Right lobe of liver (tissue), 6 donors: ENCODE measurements at regions not wholly inside any gene's neighbourhood (a gene's known extent, or its start where the extent isn't known, plus 50 kb on each side); places are given as distances from the start of the nearest gene placed in this dataset.

Source experiments
- ATAC-seq, 4 donors: fragments of 200-7000 bp; cut with Tn5 transposase; one replicate each; pipeline ENCODE4 v1.9.1; 2020; ENCODE audit warnings: mild to moderate bottlenecking in 4 of 4, moderate library complexity in 4 of 4
- DNase-seq, 3 donors: peaks; one replicate each; pipeline ENCODE4 v3.0.0-alpha.2; 2020
- H3K27ac ChIP-seq, 3 donors: fragments of 200-600 bp; one replicate each; pipeline ENCODE4 v1.8.0; 2022
- H3K27me3 ChIP-seq, 2 donors: fragments of 200-600 bp; one replicate each; pipeline ENCODE4 v1.8.0; 2022
- H3K36me3 ChIP-seq, 4 donors: fragments of 200-600 bp; sonication (generic) in 1 of 4; one replicate each; pipeline versions ENCODE4 v1.5.1 to v1.8.0; 2017 to 2022; ENCODE audit warnings: control low read depth in 1 of 4
- H3K4me1 ChIP-seq, 4 donors: fragments of 200-600 bp; sonication (generic) in 1 of 4; one replicate each; pipeline versions ENCODE4 v1.5.1 to v1.8.0; 2017 to 2022; ENCODE audit warnings: control low read depth in 1 of 4
- H3K4me3 ChIP-seq, 3 donors: fragments of 200-600 bp; one replicate each; pipeline ENCODE4 v1.8.0; 2022
- H3K9me3 ChIP-seq, 4 donors: fragments of 200-600 bp; sonication (generic) in 1 of 4; one replicate each; pipeline versions ENCODE4 v1.5.1 to v1.8.0; 2017 to 2022; ENCODE audit warnings: control low read depth in 1 of 4
- POLR2A ChIP-seq: fragments of 450-650 bp; IDR thresholded peaks from one replicate; pipeline ENCODE4 v1.6.1; 2017; ENCODE audit warnings: antibody characterized with exemption, mild to moderate bottlenecking
- WGBS: methylation state at CpG from one replicate; pipeline ENCODE4 v1.1.6; 2018; ENCODE audit warnings: low coverage, low lambda C conversion rate; ENCODE audit not compliant: insufficient coverage; ENCODE audit errors: missing lambda C conversion rate; 5-methylcytosine and 5-hydroxymethylcytosine counted together
- intact Hi-C, 2 donors: fragments of 100-400 bp; cut with DNase I; formaldehyde crosslinking; loops; one replicate each; pipeline versions ENCODE4 v1.11.2 to v1.14.1; 2022
- TF ChIP-seq, protein P1 (sequence below), 4 donors: fragments of 200-600 bp in 3 of 4; fragments of 450-650 bp in 1 of 4; IDR thresholded peaks; one replicate each; pipeline versions ENCODE4 v1.5.1 to v1.8.0; 2016 to 2022; ENCODE audit warnings: antibody characterized with exemption in 4 of 4, mild to moderate bottlenecking in 2 of 4
- donor health status: DM: no; HTN: yes; CAD: no.
- donor health status: DM: no; HTN: no; CAD: no.
- donor health status: DM: no; HTN: no; CAD: no.
- donor health status: DM: no; HTN: yes; CAD: no.
- donor health status: DM: no; HTN: yes; CAD: no.

DNA sequence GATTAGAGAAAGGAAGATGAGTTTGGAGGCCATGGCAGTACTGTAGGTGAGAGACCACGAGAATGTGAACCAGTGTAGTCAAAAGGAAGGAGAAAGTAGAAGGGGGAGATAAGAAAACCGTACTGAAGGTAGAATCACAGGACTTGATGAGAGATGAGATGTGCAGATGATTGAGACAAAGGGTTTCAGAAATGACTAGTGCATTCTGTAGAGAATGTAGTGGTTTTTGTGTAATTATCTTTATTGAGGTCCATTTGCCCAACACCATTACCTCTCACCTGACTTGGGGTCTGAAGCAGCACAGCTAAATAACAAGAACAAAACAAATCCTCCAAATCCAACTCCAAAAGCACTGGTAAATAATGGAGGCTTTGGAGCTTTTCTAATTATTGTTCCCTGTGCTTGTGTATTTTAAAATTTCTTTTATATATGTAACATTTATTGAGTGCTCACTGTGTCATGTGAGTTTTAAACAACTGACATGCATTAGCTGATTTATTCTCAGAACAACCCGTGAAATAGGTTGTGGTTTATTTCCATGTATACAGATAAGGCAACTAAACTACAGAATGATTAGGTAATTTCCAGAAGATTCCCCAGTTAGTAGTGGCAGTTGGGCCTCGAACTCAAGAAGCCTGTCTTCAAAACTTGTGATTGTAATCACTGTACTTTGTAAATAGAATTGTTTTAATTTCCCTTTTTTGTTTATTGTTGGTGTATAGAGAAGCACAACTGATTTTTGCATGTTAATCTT is 390.0 kb downstream of the AEBP2 start:
- Histone ChIP-seq H3K27me3 (no peaks in the 10 kb centered on the region), H3K4me1 (no peaks in the 10 kb centered on the region), H3K27ac (no peak overlapping the region), H3K36me3 (no peaks in the 10 kb centered on the region), H3K4me3 (no peak overlapping the region), H3K9me3 (no peaks in the 10 kb centered on the region)
- ATAC-seq (no peak), DNase-seq (no peak)
- intact Hi-C loops, result no loop called here
- no peak for TF ChIP-seq POLR2A
- TF ChIP-seq, protein P1, sequence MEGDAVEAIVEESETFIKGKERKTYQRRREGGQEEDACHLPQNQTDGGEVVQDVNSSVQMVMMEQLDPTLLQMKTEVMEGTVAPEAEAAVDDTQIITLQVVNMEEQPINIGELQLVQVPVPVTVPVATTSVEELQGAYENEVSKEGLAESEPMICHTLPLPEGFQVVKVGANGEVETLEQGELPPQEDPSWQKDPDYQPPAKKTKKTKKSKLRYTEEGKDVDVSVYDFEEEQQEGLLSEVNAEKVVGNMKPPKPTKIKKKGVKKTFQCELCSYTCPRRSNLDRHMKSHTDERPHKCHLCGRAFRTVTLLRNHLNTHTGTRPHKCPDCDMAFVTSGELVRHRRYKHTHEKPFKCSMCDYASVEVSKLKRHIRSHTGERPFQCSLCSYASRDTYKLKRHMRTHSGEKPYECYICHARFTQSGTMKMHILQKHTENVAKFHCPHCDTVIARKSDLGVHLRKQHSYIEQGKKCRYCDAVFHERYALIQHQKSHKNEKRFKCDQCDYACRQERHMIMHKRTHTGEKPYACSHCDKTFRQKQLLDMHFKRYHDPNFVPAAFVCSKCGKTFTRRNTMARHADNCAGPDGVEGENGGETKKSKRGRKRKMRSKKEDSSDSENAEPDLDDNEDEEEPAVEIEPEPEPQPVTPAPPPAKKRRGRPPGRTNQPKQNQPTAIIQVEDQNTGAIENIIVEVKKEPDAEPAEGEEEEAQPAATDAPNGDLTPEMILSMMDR (IDR thresholded peaks at IDR 0.05), result no peak
- WGBS, result 54% methylated on average over 4 of the region's 4 CpGs

DNA sequence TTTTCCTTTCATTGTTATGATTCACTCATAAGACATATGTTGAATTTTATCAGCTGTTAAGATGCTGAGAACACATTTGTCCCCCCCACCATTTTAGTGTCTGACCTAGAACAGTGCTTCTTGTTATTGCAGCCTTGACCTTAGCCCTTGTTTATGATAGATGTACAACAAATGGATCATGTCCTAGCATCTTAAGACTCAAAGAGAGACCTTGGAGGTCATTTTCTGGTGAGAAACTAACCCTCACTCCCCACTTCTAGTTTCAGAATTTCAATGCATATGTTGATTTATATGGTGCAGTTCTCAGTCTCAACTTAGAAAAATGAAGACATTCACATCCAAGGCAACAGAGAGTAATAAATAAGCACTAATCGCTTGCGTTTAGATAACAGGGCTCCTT is 391.2 kb downstream of the AEBP2 start:
- DNase-seq (no peak), ATAC-seq (no peak)
- H3K4me3 ChIP-seq, result no peak overlapping the region
- no peaks in the 10 kb centered on the region for H3K4me1 ChIP-seq
- H3K27ac ChIP-seq, result no peak overlapping the region
- H3K27me3 ChIP-seq, result no peaks in the 10 kb centered on the region
- no peak for TF ChIP-seq POLR2A
- TF ChIP-seq, protein P1 (IDR thresholded peaks at IDR 0.05), result no peak
- intact Hi-C loops, result no loop called here
- no peaks in the 10 kb centered on the region for H3K36me3 ChIP-seq
- no peaks in the 10 kb centered on the region for H3K9me3 ChIP-seq
- WGBS, result 83% methylated on average over 2 of the region's 2 CpGs

DNA sequence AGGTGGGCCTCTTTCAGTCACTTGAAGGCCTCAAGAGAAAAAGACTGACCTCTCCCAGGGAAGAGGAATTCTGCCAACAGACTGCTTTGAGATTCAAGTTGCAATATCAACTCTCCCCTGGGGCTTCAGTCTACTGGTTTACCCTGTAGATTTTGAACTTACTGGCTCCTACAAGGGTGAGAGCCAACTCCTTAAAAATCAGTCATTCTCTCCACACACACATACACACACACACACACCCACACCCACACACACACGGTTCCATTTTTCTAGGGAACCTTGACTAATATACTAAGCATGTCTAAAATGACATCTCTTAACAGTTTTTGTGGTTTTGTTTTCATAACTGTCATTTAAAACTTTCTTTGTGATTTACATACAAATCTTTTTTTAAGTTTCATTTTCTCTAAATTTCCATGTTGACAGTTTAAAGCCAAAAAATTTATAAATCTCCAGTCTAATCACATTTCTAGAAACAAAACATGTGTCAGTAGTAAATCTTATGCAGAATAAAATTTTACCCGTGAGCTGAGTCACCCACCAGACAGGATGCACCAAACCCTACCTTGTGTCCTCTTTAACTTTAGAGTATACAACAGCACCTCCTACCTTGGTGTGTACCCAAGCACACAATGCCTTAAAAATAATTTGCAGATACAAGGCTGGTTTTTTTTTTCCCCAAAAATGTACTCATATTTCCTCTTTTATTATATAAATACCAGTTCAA is 394.6 kb downstream of the AEBP2 start:
- TF ChIP-seq, protein P1 (IDR thresholded peaks at IDR 0.05), result no peak
- no peak for TF ChIP-seq POLR2A
- no peak for ATAC-seq
- no peak overlapping the region for H3K27ac ChIP-seq
- 53% methylated on average over 2 of the region's 2 CpGs for WGBS
- no peak overlapping the region for H3K4me3 ChIP-seq
- DNase-seq, result no peak
- H3K4me1 ChIP-seq, result no peaks in the 10 kb centered on the region
- intact Hi-C loops, result no loop called here
- H3K36me3 ChIP-seq, result no peaks in the 10 kb centered on the region
- no peaks in the 10 kb centered on the region for H3K27me3 ChIP-seq
- no peaks in the 10 kb centered on the region for H3K9me3 ChIP-seq

DNA sequence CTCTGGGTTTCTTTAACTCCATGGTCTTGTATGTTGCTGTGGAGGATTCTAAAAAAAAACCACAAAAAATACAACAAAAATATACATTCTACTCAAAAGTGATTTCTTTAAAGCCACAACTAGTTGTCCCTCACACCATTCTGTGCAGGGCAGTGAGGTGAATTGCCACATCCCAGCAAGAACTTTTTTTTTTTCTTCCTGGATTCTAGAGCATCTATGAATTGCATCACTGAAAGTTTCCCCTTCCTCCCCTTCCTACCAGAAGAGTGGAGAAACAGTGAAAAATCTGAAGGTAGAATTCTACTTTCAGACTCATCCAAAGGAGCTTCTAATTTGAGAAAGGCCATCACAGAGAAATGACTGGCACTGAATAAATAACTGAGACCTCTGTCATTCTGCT is 395.3 kb downstream of the AEBP2 start:
- intact Hi-C loops, result no loop called here
- Histone ChIP-seq H3K9me3 (no peaks in the 10 kb centered on the region), H3K4me1 (no peaks in the 10 kb centered on the region), H3K36me3 (no peaks in the 10 kb centered on the region), H3K4me3 (no peak overlapping the region), H3K27me3 (no peaks in the 10 kb centered on the region), H3K27ac (no peak overlapping the region)
- DNase-seq, result no peak
- TF ChIP-seq, protein P1 (IDR thresholded peaks at IDR 0.05), result no peak
- TF ChIP-seq POLR2A, result no peak
- no peak for ATAC-seq
